GM12865 (cell line): ENCODE measurements at regions not wholly inside any gene's neighbourhood (a gene's known extent, or its start where the extent isn't known, plus 50 kb on each side); places are given as distances from the start of the nearest gene placed in this dataset.

ENCODE experiments used
- DNase-seq: peaks from one replicate; pipeline ENCODE4 v3.0.0; 2010; ENCODE audit warnings: low read depth
- H3K4me3 ChIP-seq: 2 replicates; pipeline ENCODE4 v1.5.1; 2011; ENCODE audit warnings: mild to moderate bottlenecking, low read depth, low read length, control low read depth
- TF ChIP-seq, protein P1 (sequence below): IDR thresholded peaks from 2 replicates; pipeline ENCODE4 v1.5.1; 2011; ENCODE audit warnings: low read length, control low read depth, low read depth, inconsistent platforms; ENCODE audit not compliant: insufficient read depth; ENCODE audit errors: missing control alignments

DNA sequence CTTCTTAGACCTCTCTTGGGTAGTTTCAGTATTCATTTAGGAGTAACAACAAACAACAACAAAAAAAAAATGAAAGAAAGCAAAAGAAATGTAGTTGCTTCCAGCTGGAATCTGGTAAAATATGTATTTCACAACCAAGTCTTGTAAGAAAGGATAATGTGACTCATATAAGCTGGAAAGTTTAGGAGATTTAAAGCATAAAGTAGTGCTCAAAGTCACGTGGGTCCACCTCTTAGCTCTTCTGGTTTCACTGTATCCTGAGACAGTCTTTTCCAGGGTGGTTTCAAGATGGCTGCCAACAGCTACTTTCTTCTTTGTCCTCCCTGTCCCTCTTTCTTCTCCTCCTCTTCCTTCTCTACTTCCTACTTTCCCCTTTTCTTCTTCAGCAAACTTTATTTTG lies 69.5 kb upstream of the CDK13 start:
- H3K4me3 ChIP-seq, result no peak overlapping the region
- no peak for DNase-seq

DNA sequence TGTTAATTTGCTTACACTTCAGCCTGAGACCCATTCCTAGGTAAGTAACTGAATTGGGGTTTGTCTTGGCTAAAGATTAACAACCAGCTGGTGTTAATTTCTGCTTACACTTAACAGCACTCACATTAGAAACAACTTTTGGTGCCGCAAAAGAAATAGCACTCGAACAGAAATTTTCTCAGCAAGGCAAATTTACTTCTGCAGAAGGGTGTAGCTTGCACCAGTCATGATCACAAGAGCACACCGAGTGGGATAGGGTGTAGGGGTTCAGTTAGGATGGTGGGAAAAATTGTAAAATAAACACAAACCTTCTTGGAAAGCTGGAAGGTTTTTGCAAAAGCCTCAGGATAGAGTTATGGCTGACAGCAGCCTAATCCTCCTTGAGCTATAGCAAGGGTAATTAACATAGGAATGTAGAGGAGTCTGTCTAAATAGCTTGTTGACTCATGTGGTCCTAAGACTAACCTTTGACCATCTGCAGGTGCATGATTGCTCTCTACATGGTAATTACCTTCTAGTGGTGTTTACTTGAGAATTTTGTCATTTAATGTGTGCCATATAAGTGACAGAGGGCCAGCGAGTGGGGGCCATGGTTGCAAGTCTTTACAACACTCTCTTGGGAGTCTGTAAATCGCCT lies 67.8 kb upstream of the CDK13 start:
- TF ChIP-seq, protein P1, sequence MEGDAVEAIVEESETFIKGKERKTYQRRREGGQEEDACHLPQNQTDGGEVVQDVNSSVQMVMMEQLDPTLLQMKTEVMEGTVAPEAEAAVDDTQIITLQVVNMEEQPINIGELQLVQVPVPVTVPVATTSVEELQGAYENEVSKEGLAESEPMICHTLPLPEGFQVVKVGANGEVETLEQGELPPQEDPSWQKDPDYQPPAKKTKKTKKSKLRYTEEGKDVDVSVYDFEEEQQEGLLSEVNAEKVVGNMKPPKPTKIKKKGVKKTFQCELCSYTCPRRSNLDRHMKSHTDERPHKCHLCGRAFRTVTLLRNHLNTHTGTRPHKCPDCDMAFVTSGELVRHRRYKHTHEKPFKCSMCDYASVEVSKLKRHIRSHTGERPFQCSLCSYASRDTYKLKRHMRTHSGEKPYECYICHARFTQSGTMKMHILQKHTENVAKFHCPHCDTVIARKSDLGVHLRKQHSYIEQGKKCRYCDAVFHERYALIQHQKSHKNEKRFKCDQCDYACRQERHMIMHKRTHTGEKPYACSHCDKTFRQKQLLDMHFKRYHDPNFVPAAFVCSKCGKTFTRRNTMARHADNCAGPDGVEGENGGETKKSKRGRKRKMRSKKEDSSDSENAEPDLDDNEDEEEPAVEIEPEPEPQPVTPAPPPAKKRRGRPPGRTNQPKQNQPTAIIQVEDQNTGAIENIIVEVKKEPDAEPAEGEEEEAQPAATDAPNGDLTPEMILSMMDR, result no peak
- no peak overlapping the region for H3K4me3 ChIP-seq
- no peak for DNase-seq

More for the DNA sequence above, 69.5 kb upstream of the CDK13 start:
- TF ChIP-seq, protein P1, result no peak

- TF ChIP-seq, protein P1, result no peak
- H3K4me3 ChIP-seq, result no peak overlapping the region
- no peak for DNase-seq
Observed at GRCh38 chr7:39883812-39884390, 66.2 kb upstream of the CDK13 start.

- no peak for DNase-seq
- no peak overlapping the region for H3K4me3 ChIP-seq
- TF ChIP-seq, protein P1, result no peak
Observed at GRCh38 chr7:39888171-39888853, 61.7 kb upstream of the CDK13 start.

- TF ChIP-seq, protein P1, result no peak
- DNase-seq, result no peak
- no peak overlapping the region for H3K4me3 ChIP-seq
Observed at GRCh38 chr7:39890411-39890810, 59.6 kb upstream of the CDK13 start.

DNA sequence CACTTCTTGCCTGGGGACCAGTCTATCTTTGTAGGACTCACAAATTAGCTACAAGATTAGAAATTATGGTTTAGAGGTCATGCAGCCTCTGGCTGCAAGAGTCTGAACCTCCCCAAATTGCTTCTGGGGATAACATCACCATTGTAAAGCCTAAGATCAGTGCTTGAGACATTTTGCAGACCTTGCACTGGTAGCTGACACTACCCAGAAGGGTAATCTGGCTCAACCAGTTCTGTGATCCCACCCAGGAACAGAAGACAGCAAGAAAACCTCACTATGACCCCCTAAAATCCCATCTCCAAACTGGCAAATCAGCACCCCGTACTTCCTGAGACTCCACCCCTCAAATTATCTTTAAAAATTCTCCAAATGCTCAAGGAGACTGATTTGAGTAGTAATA lies 58.2 kb upstream of the CDK13 start:
- no peak overlapping the region for H3K4me3 ChIP-seq
- DNase-seq, result no peak

More for the DNA sequence above, 58.2 kb upstream of the CDK13 start:
- TF ChIP-seq, protein P1, result no peak
